NCI-H1436 treated with DMSO at 0.1 percent for 48 hours (cell line): ENCODE measurements at regions not wholly inside any gene's neighbourhood (a gene's known extent, or its start where the extent isn't known, plus 50 kb on each side); places are given as distances from the start of the nearest gene placed in this dataset.

ENCODE experiments used
- DNase-seq: peaks from one replicate; lab custom pipeline; 2025; lab: John Stamatoyannopoulos, UW

- no peak for DNase-seq
Observed at GRCh38 chr18:40440088-40440487, 1514.9 kb upstream of the PIK3C3 start.

- no peak for DNase-seq
Observed at GRCh38 chr18:40437517-40437916, 1517.5 kb upstream of the PIK3C3 start.

DNA sequence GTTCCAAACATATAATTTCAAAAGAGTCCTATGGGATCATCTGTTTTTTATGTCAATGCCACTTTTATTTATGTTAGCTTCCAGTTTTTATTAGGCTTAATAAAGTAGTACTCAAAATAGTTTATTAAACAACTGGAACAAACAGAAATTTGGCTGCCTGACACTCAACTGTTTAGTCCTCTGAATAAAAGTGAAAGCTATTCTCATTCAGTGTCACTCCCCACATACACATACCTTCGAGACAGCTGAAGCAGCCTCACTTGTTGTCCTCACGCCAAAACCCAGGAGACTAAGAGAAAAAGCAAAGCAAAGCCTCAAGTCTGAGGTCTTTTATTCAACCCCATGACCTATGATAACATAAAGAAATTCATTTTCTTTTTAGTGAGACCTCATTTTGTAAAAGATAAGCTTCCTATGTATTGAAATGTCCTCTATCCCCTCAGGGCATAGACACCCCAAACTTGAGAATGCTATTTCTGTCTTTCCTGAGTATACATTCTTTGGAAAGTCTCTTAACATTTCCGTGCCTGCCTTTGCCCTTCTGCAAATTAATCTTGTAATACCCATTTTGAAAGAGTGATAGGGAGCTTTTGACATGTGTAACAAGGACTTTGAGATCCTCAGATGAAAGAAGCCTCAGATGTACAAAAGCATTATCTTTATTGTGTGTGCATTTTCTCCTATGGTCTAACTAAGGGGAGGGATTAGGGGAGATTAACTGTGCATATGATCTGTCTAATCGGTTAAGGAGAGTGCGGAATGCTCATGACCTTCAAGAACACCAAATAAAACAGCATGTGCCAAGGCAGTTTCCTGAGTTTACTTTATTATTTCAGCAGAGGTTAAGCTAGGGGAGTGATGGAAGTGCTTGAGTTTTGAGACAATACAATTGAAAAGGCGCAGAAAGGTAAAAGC, 1523.7 kb upstream of the PIK3C3 start:
- no peak for DNase-seq

GRCh38 chr18:40423291-40423690, 1531.7 kb upstream of the PIK3C3 start:
- no peak for DNase-seq

DNA sequence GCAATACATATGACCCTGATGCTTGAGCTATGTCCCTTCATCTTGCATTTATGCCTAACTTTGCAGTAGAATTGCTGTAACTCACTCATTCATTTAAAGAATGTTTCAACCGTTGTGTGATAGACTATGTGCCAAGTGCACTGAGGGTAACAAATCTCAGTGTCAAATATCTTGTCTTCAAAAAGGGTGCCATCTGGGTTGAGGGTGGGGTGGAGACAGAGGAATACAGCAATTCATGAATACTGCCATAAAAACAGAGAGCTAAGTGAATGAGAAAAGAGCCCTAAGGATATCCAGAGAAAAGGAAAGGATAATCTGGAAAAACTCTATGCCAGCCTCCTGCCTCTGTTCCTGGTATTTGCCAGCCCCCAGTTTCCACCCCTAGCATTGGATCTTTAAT, 1534.4 kb upstream of the PIK3C3 start:
- DNase-seq, result no peak

DNA sequence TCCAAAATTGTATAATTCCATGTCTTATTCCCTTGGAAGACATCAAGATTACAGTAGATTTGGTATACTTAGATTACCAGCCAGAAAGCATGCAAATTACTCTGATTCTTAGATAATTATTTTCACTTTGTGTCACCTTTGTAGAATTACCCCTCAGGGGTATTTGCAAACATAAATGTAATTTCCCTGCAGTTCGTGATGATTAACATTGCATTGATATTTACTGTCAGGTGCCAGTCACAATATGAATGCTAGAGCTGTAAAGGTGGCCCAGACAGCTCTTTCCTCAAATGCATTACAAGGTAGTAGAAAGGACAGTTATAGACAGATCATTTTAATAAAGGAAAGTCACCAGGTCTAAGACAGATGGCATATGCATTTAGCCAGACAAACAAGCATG, 1537.5 kb upstream of the PIK3C3 start:
- DNase-seq, result peak; percentile 63

GRCh38 chr18:40415821-40416220, 1539.2 kb upstream of the PIK3C3 start:
- no peak for DNase-seq

DNA sequence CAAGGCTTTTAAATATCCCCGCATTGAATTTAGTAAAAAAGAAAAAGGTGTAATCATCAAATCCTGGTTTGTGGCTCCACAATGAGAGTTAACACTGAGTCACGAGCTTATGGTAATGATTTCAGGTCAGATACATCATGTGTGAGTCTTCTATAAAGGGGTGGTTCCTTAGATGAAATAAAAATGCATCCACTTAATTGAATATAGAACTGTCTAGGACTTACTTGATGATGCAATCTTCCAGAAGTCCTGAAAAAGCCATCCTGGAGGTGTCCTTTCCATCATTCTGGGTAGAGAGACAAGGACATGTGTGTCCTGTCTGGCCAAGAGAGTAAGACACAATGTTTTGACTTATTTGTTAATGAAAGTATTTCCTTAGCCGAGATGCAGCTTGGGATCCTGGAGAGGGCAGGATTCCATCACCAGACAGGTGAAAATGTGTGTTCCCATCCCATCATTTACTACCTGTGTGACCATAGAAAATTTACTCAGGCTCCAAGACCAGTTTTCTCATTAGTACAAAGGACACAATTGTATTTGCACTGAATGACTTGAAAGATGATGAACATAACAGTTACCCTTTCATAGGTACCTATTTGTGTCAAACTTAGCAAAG, 1539.8 kb upstream of the PIK3C3 start:
- no peak for DNase-seq

- peak; percentile 18 for DNase-seq
Observed at GRCh38 chr18:40414155-40414754, 1540.8 kb upstream of the PIK3C3 start.

GRCh38 chr18:40413160-40413559, 1541.9 kb upstream of the PIK3C3 start:
- no peak for DNase-seq

GRCh38 chr18:40412410-40412809, 1542.6 kb upstream of the PIK3C3 start:
- no peak for DNase-seq

GRCh38 chr18:40407909-40408308, 1547.1 kb upstream of the PIK3C3 start:
- DNase-seq, result no peak

- no peak for DNase-seq
Observed at GRCh38 chr18:40404284-40404683, 1550.8 kb upstream of the PIK3C3 start.

- DNase-seq, result no peak
Observed at GRCh38 chr18:40402052-40402451, 1553.0 kb upstream of the PIK3C3 start.

DNA sequence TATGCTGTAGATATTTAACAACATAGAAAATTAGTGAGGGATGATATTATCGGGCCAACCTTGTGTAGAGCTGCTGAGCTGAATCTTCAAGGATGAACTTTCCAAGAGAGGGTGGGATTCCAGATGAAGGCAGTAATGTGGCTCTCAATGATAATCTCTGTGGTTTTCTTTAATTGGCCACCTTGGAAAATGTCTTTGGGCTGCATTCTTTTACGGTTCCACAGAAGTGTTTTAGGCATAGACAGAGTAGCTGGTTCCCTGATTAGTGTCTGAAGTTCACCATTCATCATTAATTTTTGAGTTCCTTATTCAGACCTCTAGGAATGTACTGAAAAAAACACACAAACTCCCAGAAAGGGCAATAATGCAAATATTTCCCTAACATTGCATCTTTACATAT, 1566.9 kb upstream of the PIK3C3 start:
- no peak for DNase-seq

GRCh38 chr18:40387130-40387787, 1567.8 kb upstream of the PIK3C3 start:
- DNase-seq, result no peak

DNA sequence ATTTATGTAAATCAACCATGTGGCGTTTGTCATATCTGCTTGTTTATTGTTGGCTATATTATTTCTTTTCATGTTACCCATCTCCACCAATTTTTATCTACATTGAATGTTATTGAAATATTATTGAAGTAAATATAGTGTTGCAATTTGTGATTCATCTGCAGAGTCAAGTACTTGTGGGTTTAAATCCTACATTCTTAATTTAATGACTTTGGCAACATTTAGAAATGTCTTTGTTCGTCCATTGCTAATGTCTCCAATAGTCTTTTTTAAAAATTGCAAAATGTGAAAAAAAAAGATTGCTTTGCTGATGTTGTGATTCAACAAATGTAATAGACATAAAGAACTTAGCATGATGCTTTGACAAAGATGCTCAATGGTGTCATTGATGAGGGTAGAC, 1572.8 kb upstream of the PIK3C3 start:
- no peak for DNase-seq

DNA sequence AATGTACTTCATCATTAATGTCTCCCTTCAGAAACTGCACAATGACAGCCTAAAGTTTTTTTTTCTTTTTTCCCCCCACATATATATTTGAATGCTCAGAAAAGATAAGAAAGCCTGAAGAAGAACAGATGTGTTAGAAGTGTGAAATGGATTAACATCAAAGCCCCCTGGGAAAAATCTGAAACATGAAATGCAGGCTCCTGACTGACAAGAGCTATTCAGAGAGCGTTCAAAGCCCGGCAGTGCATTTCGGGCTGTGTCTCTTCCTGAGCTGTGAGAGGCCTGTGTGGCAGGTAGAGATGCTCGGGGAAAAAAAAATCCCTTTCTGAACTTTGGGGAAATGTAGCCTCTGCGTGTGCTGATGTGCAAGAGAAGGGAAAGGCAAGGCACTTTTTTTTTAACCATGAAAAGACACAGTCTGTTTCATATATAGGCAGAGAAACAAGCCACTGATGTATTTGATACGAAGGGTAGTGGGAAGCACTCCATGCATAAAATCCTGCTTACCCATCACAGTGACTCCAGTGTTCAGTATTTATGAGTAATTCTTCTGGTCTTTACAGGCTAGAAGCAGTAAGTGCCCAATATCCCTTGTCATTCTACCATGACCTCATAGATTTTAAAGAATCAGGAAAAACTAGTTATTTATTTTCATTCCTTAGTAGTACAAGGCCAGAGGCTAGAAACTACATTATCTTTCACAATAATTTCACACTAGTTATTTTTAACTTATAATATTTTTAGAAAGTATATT, 1574.2 kb upstream of the PIK3C3 start:
- no peak for DNase-seq

GRCh38 chr18:40375837-40376236, 1579.2 kb upstream of the PIK3C3 start:
- no peak for DNase-seq

DNA sequence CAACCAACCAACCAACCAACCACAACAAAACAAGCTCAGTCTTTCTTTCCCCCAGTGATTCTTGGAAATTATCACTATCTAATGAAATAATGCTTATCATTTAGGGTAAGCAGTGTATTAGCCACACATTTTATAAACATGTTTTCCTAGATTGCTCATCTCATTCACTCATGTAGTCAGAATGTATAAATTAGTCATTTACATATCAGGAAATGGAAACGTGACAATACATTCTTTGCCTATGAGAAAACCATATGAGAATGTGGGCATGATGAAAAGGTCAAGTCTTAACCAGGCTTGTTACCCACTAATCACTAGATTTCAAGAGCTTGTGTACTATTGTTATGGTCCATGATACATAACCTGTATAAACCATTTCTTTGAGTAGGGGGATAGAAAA, 1583.4 kb upstream of the PIK3C3 start:
- no peak for DNase-seq

DNA sequence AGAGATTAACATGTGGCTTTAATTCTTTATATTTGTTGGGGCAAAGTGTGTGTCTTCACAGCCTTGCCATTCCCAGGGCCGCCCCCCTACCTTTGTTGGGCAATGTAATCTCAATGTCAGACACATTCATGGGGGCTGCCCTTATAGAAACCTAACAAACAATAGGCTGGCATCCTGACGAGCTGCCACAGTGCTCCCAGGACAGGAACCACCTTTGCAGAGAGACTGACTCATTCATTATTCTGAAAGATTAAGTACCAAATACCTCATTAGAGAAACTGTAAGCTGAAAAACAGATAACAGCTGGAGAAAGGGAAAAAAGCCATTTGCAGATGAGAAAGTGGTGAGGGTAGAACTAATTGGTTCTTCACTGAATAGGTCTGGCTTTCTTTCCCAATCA, 1587.5 kb upstream of the PIK3C3 start:
- DNase-seq, result no peak

DNA sequence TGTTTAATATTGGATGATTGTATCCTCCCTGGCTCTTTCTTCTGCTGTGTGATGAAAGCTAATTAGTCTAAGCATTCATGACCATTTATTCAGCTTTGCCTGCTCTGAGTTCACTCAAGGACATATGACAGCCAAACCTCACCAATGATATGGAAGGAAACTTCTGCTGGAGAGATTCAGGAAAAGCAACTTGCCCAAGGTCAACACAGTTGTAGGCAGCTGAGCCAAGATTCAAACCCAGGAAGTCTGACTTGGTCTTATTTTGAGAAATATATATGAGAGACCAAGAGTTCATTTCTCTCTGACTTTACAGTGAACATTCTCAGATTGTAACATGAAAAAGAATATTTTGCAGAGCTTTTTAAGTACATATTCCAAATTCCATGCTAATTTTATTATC, 1588.5 kb upstream of the PIK3C3 start:
- no peak for DNase-seq
